Hepatocyte (in vitro differentiated cells): ENCODE measurements at regions not wholly inside any gene's neighbourhood (a gene's known extent, or its start where the extent isn't known, plus 50 kb on each side); places are given as distances from the start of the nearest gene placed in this dataset.

ENCODE experiments used
- DNase-seq: peaks from one replicate; pipeline ENCODE4 v3.0.0-alpha.2; 2016; ENCODE audit warnings: low spot score
- H2AFZ ChIP-seq: fragments of 200-600 bp; sonication (generic); 2 replicates; pipeline ENCODE4 v1.6.0; 2016; ENCODE audit warnings: antibody characterized with exemption, mild to moderate bottlenecking
- H3K27ac ChIP-seq: fragments of 200-600 bp; sonication (generic); 2 replicates; pipeline ENCODE4 v1.5.1; 2016; ENCODE audit warnings: mild to moderate bottlenecking
- H3K27me3 ChIP-seq: fragments of 200-600 bp; sonication (generic); 2 replicates; pipeline ENCODE4 v1.6.1; 2016
- H3K36me3 ChIP-seq: fragments of 200-600 bp; sonication (generic); replicated peaks from 2 replicates; pipeline ENCODE4 v1.5.1; 2016; ENCODE audit warnings: low read depth; ENCODE audit not compliant: insufficient read depth
- H3K4me1 ChIP-seq: fragments of 200-600 bp; sonication (generic); 2 replicates; pipeline ENCODE4 v1.5.1; 2016; ENCODE audit warnings: mild to moderate bottlenecking, moderate library complexity; ENCODE audit not compliant: insufficient read depth
- H3K4me2 ChIP-seq: fragments of 200-600 bp; sonication (generic); 2 replicates; pipeline ENCODE4 v1.6.0; 2016
- H3K4me3 ChIP-seq: fragments of 200-600 bp; sonication (generic); 2 replicates; pipeline ENCODE4 v1.5.1; 2016; ENCODE audit warnings: mild to moderate bottlenecking
- H3K79me2 ChIP-seq: fragments of 200-600 bp; sonication (generic); 2 replicates; pipeline ENCODE4 v1.6.0; 2017; ENCODE audit warnings: mild to moderate bottlenecking
- H3K9me2 ChIP-seq: fragments of 200-600 bp; sonication (generic); replicated peaks from 2 replicates; pipeline ENCODE4 v1.6.0; 2017; ENCODE audit warnings: mild to moderate bottlenecking; ENCODE audit not compliant: insufficient read depth
- H3K9me3 ChIP-seq: fragments of 200-600 bp; sonication (generic); 2 replicates; pipeline ENCODE4 v1.5.1; 2016; ENCODE audit warnings: low read depth, mild to moderate bottlenecking
- H4K20me1 ChIP-seq: fragments of 200-600 bp; sonication (generic); 2 replicates; pipeline ENCODE4 v1.6.0; 2016; ENCODE audit warnings: mild to moderate bottlenecking; ENCODE audit not compliant: insufficient read depth, poor library complexity, severe bottlenecking
- CTCF ChIP-seq: fragments of 200-600 bp; sonication (generic); IDR thresholded peaks from 2 replicates; pipeline ENCODE4 v1.5.1; 2016; ENCODE audit warnings: antibody characterized with exemption, mild to moderate bottlenecking; ENCODE audit not compliant: poor library complexity
- EZH2 ChIP-seq: fragments of 200-600 bp; sonication (generic); IDR thresholded peaks from 2 replicates; pipeline ENCODE4 v1.6.1; 2016; ENCODE audit warnings: antibody characterized with exemption, mild to moderate bottlenecking, borderline replicate concordance
- EZH2phosphoT487 ChIP-seq: fragments of 200-600 bp; sonication (generic); IDR thresholded peaks from one replicate; pipeline ENCODE4 v1.6.1; 2018; ENCODE audit warnings: antibody characterized with exemption, mild to moderate bottlenecking, low read depth, moderate library complexity; ENCODE audit not compliant: unreplicated experiment, severe bottlenecking
- WGBS: methylation state at CpG from one replicate; pipeline ENCODE4 v1.1.6; 2016; ENCODE audit warnings: low lambda C conversion rate; ENCODE audit errors: missing lambda C conversion rate; 5-methylcytosine and 5-hydroxymethylcytosine counted together

GRCh38 chr3:11093823-11094340 is 60.4 kb upstream of the HRH1 start:
- Histone ChIP-seq H3K4me3 (no peak overlapping the region), H4K20me1 (no peaks in the 10 kb centered on the region)

GRCh38 chr3:11095932-11096265 is 58.4 kb upstream of the HRH1 start:
- Histone ChIP-seq H3K9me3 (no peaks in the 10 kb centered on the region), H3K36me3 (no peaks in the 10 kb centered on the region), H3K79me2 (no peaks in the 10 kb centered on the region), H3K4me2 (peak overlapping the region; percentile 88), H4K20me1 (no peaks in the 10 kb centered on the region), H2AFZ (no peak overlapping the region), H3K4me1 (peaks cover 4% of the 10 kb centered on the region), H3K4me3 (no peak overlapping the region), H3K27ac (no peak overlapping the region), H3K9me2 (no peaks in the 10 kb centered on the region), H3K27me3 (no peaks in the 10 kb centered on the region)
- no peak for TF ChIP-seq CTCF
- TF ChIP-seq EZH2phosphoT487 = no peak
- no peak for TF ChIP-seq EZH2
- DNase-seq = no peak
- 59% methylated on average over 8 of the region's 8 CpGs for WGBS

More at GRCh38 chr3:11093823-11094340, 60.4 kb upstream of the HRH1 start:
- no peak for TF ChIP-seq EZH2phosphoT487
- WGBS = 98% methylated on average over 35 of the region's 36 CpGs
- Histone ChIP-seq H3K79me2 (no peaks in the 10 kb centered on the region), H3K36me3 (no peaks in the 10 kb centered on the region), H3K4me1 (peaks cover 4% of the 10 kb centered on the region), H3K4me2 (no peak overlapping the region), H3K27ac (no peak overlapping the region), H3K9me3 (no peaks in the 10 kb centered on the region), H2AFZ (no peak overlapping the region), H3K27me3 (no peaks in the 10 kb centered on the region), H3K9me2 (no peaks in the 10 kb centered on the region)
- no peak for DNase-seq

GRCh38 chr3:11096266-11097139 is 57.8 kb upstream of the HRH1 start:
- Histone ChIP-seq H2AFZ (peak overlapping the region; percentile 54), H3K36me3 (no peaks in the 10 kb centered on the region), H3K9me3 (no peaks in the 10 kb centered on the region), H4K20me1 (no peaks in the 10 kb centered on the region), H3K4me2 (peak overlapping the region; percentile 88), H3K4me3 (peak overlapping the region; percentile 32), H3K27me3 (no peaks in the 10 kb centered on the region), H3K27ac (peak overlapping the region; percentile 77), H3K79me2 (no peaks in the 10 kb centered on the region), H3K9me2 (no peaks in the 10 kb centered on the region), H3K4me1 (peaks cover 4% of the 10 kb centered on the region)
- DNase-seq = peak; percentile 89
- WGBS = 10% methylated on average over 22 of the region's 23 CpGs
- TF ChIP-seq CTCF (no peak), EZH2phosphoT487 (no peak), EZH2 (no peak)

GRCh38 chr3:11099306-11099705 is 55.0 kb upstream of the HRH1 start:
- TF ChIP-seq EZH2phosphoT487 (no peak), EZH2 (no peak)
- Histone ChIP-seq H3K27ac (no peak overlapping the region), H3K27me3 (no peaks in the 10 kb centered on the region), H3K36me3 (no peaks in the 10 kb centered on the region), H2AFZ (no peak overlapping the region), H4K20me1 (no peaks in the 10 kb centered on the region), H3K79me2 (no peaks in the 10 kb centered on the region), H3K9me2 (no peaks in the 10 kb centered on the region), H3K4me1 (peaks cover 4% of the 10 kb centered on the region), H3K4me3 (no peak overlapping the region), H3K9me3 (no peaks in the 10 kb centered on the region), H3K4me2 (no peak overlapping the region)
- no peak for DNase-seq
